Skeletal muscle tissue (tissue), 3 donors: ENCODE measurements at regions not wholly inside any gene's neighbourhood (a gene's known extent, or its start where the extent isn't known, plus 50 kb on each side); places are given as distances from the start of the nearest gene placed in this dataset.
"Not testable (repeated sequence)": the region's sequence is repeated elsewhere in the genome, so short reads cannot be mapped to it uniquely, and the experiment has no call there.

Experiments
- H3K27ac ChIP-seq: one replicate; pipeline ENCODE4 v1.7.0; 2013; ENCODE audit warnings: mild to moderate bottlenecking, low read depth, low read length, inconsistent platforms
- H3K27me3 ChIP-seq, 3 donors: one replicate each; pipeline ENCODE4 v1.7.0; 2013; ENCODE audit warnings: low read length in 3 of 3; ENCODE audit not compliant: control insufficient read depth in 3 of 3, insufficient read depth in 3 of 3
- H3K36me3 ChIP-seq, 3 donors: one replicate each; pipeline ENCODE4 v1.7.0; 2013; ENCODE audit warnings: low read length in 3 of 3; ENCODE audit not compliant: control insufficient read depth in 3 of 3, insufficient read depth in 3 of 3
- H3K4me1 ChIP-seq, 3 donors: one replicate each; pipeline ENCODE4 v1.7.0; 2013; ENCODE audit warnings: low read length in 3 of 3, mild to moderate bottlenecking in 3 of 3; ENCODE audit not compliant: control insufficient read depth in 3 of 3, insufficient read depth in 3 of 3
- H3K4me3 ChIP-seq, 3 donors: one replicate each; pipeline ENCODE4 v1.7.0; 2013; ENCODE audit warnings: low read length in 3 of 3
- H3K9ac ChIP-seq, 3 donors: one replicate each; pipeline ENCODE4 v1.7.0; 2013; ENCODE audit warnings: low read length in 3 of 3, mild to moderate bottlenecking in 3 of 3, moderate library complexity in 2 of 3, low read depth in 1 of 3
- H3K9me3 ChIP-seq, 3 donors: one replicate each; pipeline ENCODE4 v1.7.0; 2013; ENCODE audit warnings: low read length in 3 of 3; ENCODE audit not compliant: control insufficient read depth in 3 of 3
- donor health status: Osteomylitis.

GRCh38 chr22:11017108-11017507 lies 4510.9 kb upstream of the OR11H1 start:
- H3K9ac ChIP-seq, H3K27ac ChIP-seq: not testable (repeated sequence)

GRCh38 chr22:11020522-11020921 lies 4507.5 kb upstream of the OR11H1 start:
- H3K4me1 ChIP-seq, H3K27ac ChIP-seq, H3K9me3 ChIP-seq, H3K4me3 ChIP-seq, H3K27me3 ChIP-seq, H3K9ac ChIP-seq, H3K36me3 ChIP-seq: not testable (repeated sequence)

More at GRCh38 chr22:11017108-11017507, 4510.9 kb upstream of the OR11H1 start:
- H3K4me3 ChIP-seq, H3K27me3 ChIP-seq, H3K9me3 ChIP-seq, H3K36me3 ChIP-seq, H3K4me1 ChIP-seq: not testable (repeated sequence)

DNA sequence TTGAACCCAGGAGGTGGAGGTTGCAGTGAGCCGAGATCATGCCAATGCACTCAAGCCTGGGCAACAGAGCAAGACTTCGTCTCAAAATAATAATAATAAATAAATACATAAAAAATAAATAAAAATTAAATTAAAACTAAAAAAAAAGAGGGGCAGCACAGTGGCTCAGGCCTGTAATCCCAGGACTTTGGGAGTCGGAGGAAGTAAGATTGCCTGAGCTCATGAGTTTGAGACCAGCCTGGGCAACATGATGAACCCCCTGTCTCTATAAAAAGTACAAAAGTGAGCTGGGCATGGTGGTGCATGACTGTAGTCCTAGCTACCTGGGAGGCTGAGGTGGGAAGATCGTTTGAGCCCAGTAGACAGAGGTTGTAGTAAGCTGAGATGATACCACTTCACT lies 4501.5 kb upstream of the OR11H1 start:
- H3K9ac ChIP-seq, H3K27me3 ChIP-seq, H3K36me3 ChIP-seq, H3K4me3 ChIP-seq, H3K27ac ChIP-seq, H3K4me1 ChIP-seq, H3K9me3 ChIP-seq: not testable (repeated sequence)

- not testable (repeated sequence) for H3K4me1 ChIP-seq, H3K27me3 ChIP-seq, H3K4me3 ChIP-seq, H3K27ac ChIP-seq, H3K9ac ChIP-seq, H3K9me3 ChIP-seq, H3K36me3 ChIP-seq
Observed at GRCh38 chr22:11027064-11027463, 4500.9 kb upstream of the OR11H1 start.

GRCh38 chr22:11027532-11027931 lies 4500.5 kb upstream of the OR11H1 start:
- not testable (repeated sequence) for H3K9ac ChIP-seq, H3K27me3 ChIP-seq, H3K4me1 ChIP-seq, H3K9me3 ChIP-seq, H3K4me3 ChIP-seq, H3K27ac ChIP-seq, H3K36me3 ChIP-seq

DNA sequence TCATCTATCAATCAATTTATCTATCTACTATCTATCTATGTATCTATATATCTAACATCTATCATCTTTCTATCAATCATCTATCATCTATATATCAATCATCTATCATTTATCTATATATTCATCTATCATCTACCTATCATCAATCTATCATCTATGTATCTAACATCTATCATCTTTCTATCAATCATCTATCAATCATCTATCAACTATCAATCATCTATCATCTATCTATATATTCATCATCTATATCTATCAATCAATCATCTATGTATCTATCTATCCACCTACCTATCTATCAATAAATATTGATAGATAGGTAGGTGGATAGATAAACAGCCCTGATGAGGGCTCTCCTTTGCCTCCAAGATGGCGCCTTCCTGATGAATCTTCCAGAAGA lies 4499.8 kb upstream of the OR11H1 start:
- not testable (repeated sequence) for H3K4me3 ChIP-seq, H3K9ac ChIP-seq, H3K27me3 ChIP-seq, H3K9me3 ChIP-seq, H3K4me1 ChIP-seq, H3K36me3 ChIP-seq, H3K27ac ChIP-seq

DNA sequence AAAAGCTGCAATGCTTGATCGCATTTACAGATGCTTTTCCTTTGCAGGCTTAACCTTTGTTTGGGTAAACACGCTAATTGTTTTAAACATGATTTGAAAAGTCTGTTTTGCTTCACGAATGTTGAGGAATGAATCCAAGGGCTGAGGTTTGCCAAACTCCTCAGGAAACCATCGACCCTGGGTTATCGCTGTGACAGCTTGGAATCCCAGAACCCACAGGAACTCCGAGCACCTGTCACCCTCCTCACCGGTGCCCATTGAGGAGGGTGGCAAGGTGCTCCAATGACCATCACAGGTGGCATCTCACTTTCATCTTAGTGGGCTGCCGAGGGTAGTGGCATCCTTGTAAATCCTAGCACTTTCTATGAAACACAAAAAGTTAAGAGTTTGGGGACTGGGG lies 4498.5 kb upstream of the OR11H1 start:
- not testable (repeated sequence) for H3K27me3 ChIP-seq, H3K9ac ChIP-seq, H3K4me1 ChIP-seq, H3K36me3 ChIP-seq, H3K4me3 ChIP-seq, H3K27ac ChIP-seq, H3K9me3 ChIP-seq

GRCh38 chr22:11029967-11030366 lies 4498.0 kb upstream of the OR11H1 start:
- H3K27ac ChIP-seq, H3K4me1 ChIP-seq, H3K9me3 ChIP-seq, H3K27me3 ChIP-seq, H3K4me3 ChIP-seq, H3K36me3 ChIP-seq, H3K9ac ChIP-seq: not testable (repeated sequence)

GRCh38 chr22:11030571-11031410 lies 4497.2 kb upstream of the OR11H1 start:
- not testable (repeated sequence) for H3K4me1 ChIP-seq, H3K4me3 ChIP-seq, H3K27ac ChIP-seq, H3K36me3 ChIP-seq, H3K27me3 ChIP-seq, H3K9me3 ChIP-seq, H3K9ac ChIP-seq

GRCh38 chr22:11032115-11032514 lies 4495.9 kb upstream of the OR11H1 start:
- not testable (repeated sequence) for H3K27ac ChIP-seq, H3K9ac ChIP-seq, H3K4me3 ChIP-seq, H3K27me3 ChIP-seq, H3K36me3 ChIP-seq, H3K4me1 ChIP-seq
- H3K9me3 ChIP-seq = peaks cover 7 to 12% (median 8%) of the 10 kb centered on the region in 3 donors

- not testable (repeated sequence) for H3K27me3 ChIP-seq, H3K36me3 ChIP-seq, H3K4me1 ChIP-seq, H3K9ac ChIP-seq, H3K4me3 ChIP-seq, H3K27ac ChIP-seq
- peaks cover 9 to 21% (median 10%) of the 10 kb centered on the region in 3 donors for H3K9me3 ChIP-seq
Observed at GRCh38 chr22:11034660-11034987, 4493.4 kb upstream of the OR11H1 start.
